SK-N-SH treated with all-trans-retinoic acid at 6 μM for 48 hours (cell line): ENCODE measurements at regions not wholly inside any gene's neighbourhood (a gene's known extent, or its start where the extent isn't known, plus 50 kb on each side); places are given as distances from the start of the nearest gene placed in this dataset.

Source experiments
- ARNTL ChIP-seq: fragments of 450-650 bp; formaldehyde crosslinking; IDR thresholded peaks from 2 replicates; pipeline ENCODE4 v1.5.0; 2020; ENCODE audit warnings: low read depth, mild to moderate bottlenecking, moderate library complexity, borderline replicate concordance
- BACH2 ChIP-seq: fragments of 250-450 bp; sonication (Bioruptor Pico); IDR thresholded peaks from 2 replicates; pipeline ENCODE4 v1.9.0; 2021; ENCODE audit warnings: mild to moderate bottlenecking, borderline replicate concordance
- CREB5 ChIP-seq: fragments of 250-450 bp; sonication (Bioruptor Pico); IDR thresholded peaks from 2 replicates; pipeline ENCODE4 v1.5.1; 2020; ENCODE audit warnings: low read depth, mild to moderate bottlenecking, moderate library complexity
- CSDC2 ChIP-seq: fragments of 250-450 bp; sonication (Bioruptor Pico); IDR thresholded peaks from 2 replicates; pipeline ENCODE4 v1.5.0; 2020; ENCODE audit warnings: mild to moderate bottlenecking, moderate library complexity
- ISL1 ChIP-seq: fragments of 250-450 bp; sonication (Bioruptor Pico); IDR thresholded peaks from 2 replicates; pipeline ENCODE4 v2.1.2; 2022; ENCODE audit warnings: mild to moderate bottlenecking, moderate library complexity
- OSR1 ChIP-seq: fragments of 250-450 bp; sonication (Bioruptor Pico); IDR thresholded peaks from 2 replicates; pipeline ENCODE4 v1.8.0; 2022; ENCODE audit warnings: moderate library complexity, mild to moderate bottlenecking, inconsistent platforms
- PPARA ChIP-seq: fragments of 250-450 bp; sonication (Bioruptor Pico); IDR thresholded peaks from 2 replicates; pipeline ENCODE4 v1.5.0; 2020; ENCODE audit warnings: mild to moderate bottlenecking, borderline replicate concordance
- RARB ChIP-seq: fragments of 250-450 bp; sonication (Bioruptor Pico); IDR thresholded peaks from 2 replicates; pipeline ENCODE4 v1.8.0; 2021; ENCODE audit warnings: mild to moderate bottlenecking, moderate library complexity
- TOX ChIP-seq: fragments of 250-450 bp; sonication (Bioruptor Pico); IDR thresholded peaks from 2 replicates; pipeline ENCODE4 v1.8.0; 2021; ENCODE audit warnings: mild to moderate bottlenecking, moderate library complexity, borderline replicate concordance
- ZC3H10 ChIP-seq: fragments of 250-450 bp; sonication (Bioruptor Pico); IDR thresholded peaks from 2 replicates; pipeline ENCODE4 v1.5.1; 2021; ENCODE audit warnings: mild to moderate bottlenecking, moderate library complexity
- ZNF70 ChIP-seq: fragments of 450-650 bp; formaldehyde crosslinking; IDR thresholded peaks from 2 replicates; pipeline ENCODE4 v1.5.0; 2020; ENCODE audit warnings: mild to moderate bottlenecking, moderate library complexity
- ZNF8 ChIP-seq: fragments of 450-650 bp; formaldehyde crosslinking; IDR thresholded peaks from 2 replicates; pipeline ENCODE4 v1.5.0; 2020; ENCODE audit warnings: mild to moderate bottlenecking, moderate library complexity

DNA sequence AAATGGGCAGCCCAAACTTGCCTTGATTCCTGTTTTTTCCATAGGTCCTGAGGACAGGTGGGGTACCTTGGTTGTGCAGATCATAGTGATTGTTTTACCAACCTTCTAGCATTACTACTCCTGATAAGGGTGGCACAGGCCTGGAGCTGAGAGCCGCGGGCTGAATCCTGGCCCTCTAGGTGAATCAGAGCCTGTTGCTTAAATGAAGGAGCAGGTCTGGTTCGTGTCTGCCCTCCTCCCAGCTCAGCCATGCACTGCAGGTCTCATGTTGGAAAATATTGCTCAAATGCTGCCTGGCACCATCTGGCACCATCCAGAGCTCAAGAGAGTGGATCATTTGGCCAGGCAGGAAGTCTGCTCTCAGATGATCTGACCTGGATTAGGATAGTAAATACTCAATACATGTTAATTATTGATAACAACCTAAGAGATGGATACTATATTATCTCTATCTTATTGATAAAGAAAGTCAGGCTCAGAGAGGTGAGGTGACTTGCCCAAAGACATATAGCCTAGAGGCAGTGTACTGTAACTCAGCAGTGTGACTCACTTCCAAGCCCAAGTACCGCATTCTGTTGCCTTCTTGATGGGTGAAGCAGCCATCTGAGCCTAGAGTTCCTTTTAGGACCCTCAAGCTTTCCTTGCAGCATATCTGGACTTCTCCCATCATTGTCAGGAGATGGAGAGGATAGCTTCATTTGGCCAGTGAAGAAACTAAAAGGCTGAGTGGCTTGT is 104.3 kb upstream of the PITX1 start:
- TF ChIP-seq RARB (CRISPR knock-in tag): no peak
- TF ChIP-seq ZNF70: no peak
- no peak for TF ChIP-seq OSR1 (CRISPR knock-in tag)
- no peak for TF ChIP-seq ISL1 (CRISPR knock-in tag)
- TF ChIP-seq ZC3H10: no peak
- no peak for TF ChIP-seq CSDC2 (CRISPR knock-in tag)
- no peak for TF ChIP-seq CREB5
- no peak for TF ChIP-seq ARNTL (CRISPR knock-in tag)
- no peak for TF ChIP-seq ZNF8 (CRISPR knock-in tag)
- no peak for TF ChIP-seq BACH2 (CRISPR knock-in tag)
- TF ChIP-seq TOX (CRISPR knock-in tag): no peak
- no peak for TF ChIP-seq PPARA (CRISPR knock-in tag)
